Sigmoid colon (tissue), 6 donors: ENCODE measurements at regions not wholly inside any gene's neighbourhood (a gene's known extent, or its start where the extent isn't known, plus 50 kb on each side); places are given as distances from the start of the nearest gene placed in this dataset.

Experiments used
- DNase-seq: peaks from one replicate; pipeline ENCODE4 v3.0.0-alpha.2; 2019
- H3K27ac ChIP-seq, 4 donors: fragments of 200-600 bp; sonication (generic); one replicate each; pipeline ENCODE4 v1.5.1; 2016 to 2019; ENCODE audit warnings: mild to moderate bottlenecking in 1 of 4
- H3K27me3 ChIP-seq, 3 donors: fragments of 200-600 bp; sonication (generic); one replicate each; pipeline ENCODE4 v1.5.1; 2019; ENCODE audit warnings: mild to moderate bottlenecking in 1 of 3
- H3K36me3 ChIP-seq, 4 donors: fragments of 200-600 bp; sonication (generic); one replicate each; pipeline ENCODE4 v1.5.1; 2016 to 2019
- H3K4me1 ChIP-seq, 4 donors: fragments of 200-600 bp; sonication (generic); one replicate each; pipeline ENCODE4 v1.5.1; 2017 to 2019
- H3K4me3 ChIP-seq, 4 donors: fragments of 200-600 bp; sonication (generic); one replicate each; pipeline ENCODE4 v1.5.1; 2017 to 2019; ENCODE audit warnings: mild to moderate bottlenecking in 2 of 4, moderate library complexity in 1 of 4
- H3K9me3 ChIP-seq, 4 donors: fragments of 200-600 bp in 3 of 4; sonication (generic) in 3 of 4; one replicate each; pipeline versions ENCODE4 v1.5.1 to v1.6.1; 2013 to 2019
- CTCF ChIP-seq, 4 experiments: fragments of 450-650 bp in 3 of 4; fragments of 200-600 bp in 1 of 4; IDR thresholded peaks; one replicate each; pipeline ENCODE4 v1.5.1; 2016 to 2019; ENCODE audit warnings: antibody characterized with exemption in 4 of 4, mild to moderate bottlenecking in 3 of 4, moderate library complexity in 2 of 4
- EP300 ChIP-seq, 4 donors: sonication (generic); formaldehyde crosslinking; IDR thresholded peaks; one replicate each; pipeline ENCODE4 v1.6.1; 2017; ENCODE audit warnings: antibody characterized with exemption in 4 of 4
- POLR2A ChIP-seq, 2 donors: fragments of 450-650 bp; IDR thresholded peaks; one replicate each; pipeline ENCODE4 v1.6.1; 2016; ENCODE audit warnings: antibody characterized with exemption in 2 of 2, mild to moderate bottlenecking in 2 of 2, moderate library complexity in 2 of 2
- POLR2AphosphoS5 ChIP-seq, 4 donors: sonication (generic); formaldehyde crosslinking; IDR thresholded peaks; one replicate each; pipeline ENCODE4 v1.6.1; 2017; ENCODE audit warnings: antibody characterized with exemption in 4 of 4
- WGBS, 2 donors: extraction: QIAGEN DNeasy Blood & Tissue Kit; methylation state at CpG; one replicate each; pipeline ENCODE4 v1.1.7; 2013; 5-methylcytosine and 5-hydroxymethylcytosine counted together
- intact Hi-C: fragments of 100-400 bp; cut with DNase I; formaldehyde crosslinking; loops from one replicate; pipeline ENCODE4 v1.15.1; 2023
- donor health status: healthy with polysubstance abuse.
- donor health status: healthy.

- 83 to 85% methylated on average over 14 of the region's 14 CpGs for WGBS, 2 donors
Measured at GRCh38 chr10:130495891-130496636, 359.9 kb downstream of the GLRX3 start.

DNA sequence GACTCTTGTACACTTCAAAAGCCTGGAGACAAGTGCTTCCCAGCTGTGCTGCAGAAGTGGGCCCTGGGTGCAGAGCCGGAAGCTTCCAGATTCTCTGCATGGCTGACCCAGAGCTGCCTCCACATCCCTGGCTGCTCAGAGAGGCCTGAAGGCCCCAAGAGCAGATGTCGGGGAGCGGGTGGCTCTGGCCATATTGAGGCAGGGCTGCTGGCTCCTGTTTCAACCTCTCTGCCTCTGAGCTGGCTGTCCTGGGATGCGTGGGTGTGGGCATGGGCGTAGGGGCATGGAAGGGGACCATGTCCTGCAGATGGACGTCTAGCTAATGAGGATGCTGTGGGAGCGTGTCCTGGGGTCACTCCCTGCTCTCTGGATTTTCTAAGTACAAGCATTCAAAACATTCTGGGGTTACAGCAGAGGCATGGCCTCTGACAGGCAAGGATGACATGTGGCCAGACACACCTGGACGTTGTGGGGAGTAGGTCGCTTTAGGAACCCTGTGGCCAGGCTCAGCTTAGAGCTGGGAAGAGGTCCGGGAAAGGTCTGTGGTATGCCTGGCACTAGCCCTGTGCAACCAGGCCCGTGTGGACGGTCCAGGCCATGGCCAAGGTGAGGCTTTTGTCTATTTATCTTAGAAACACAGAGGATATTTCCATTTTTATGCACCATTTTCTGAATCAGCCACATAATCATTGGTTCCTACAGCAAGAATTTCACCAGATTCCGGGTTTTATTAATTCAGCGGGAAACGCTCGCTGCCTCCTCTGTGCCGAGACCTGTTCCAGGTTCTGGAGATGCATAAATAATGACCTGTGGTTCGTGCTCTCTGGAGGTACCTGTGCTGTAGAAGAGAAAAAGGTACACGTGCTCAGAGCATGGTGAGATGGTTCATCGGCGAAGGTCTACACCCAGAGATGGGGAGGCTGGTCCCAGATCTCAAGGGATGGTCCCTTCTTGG is 361.1 kb downstream of the GLRX3 start:
- 84 to 87% methylated on average over 21 of the region's 21 CpGs for WGBS, 2 donors

More at GRCh38 chr10:130495891-130496636, 359.9 kb downstream of the GLRX3 start:
- Histone ChIP-seq H3K36me3 (no peaks in the 10 kb centered on the region), H3K27ac (no peak overlapping the region), H3K4me1 (no peaks in the 10 kb centered on the region), H3K9me3 (no peaks in the 10 kb centered on the region), H3K27me3 (no peaks in the 10 kb centered on the region), H3K4me3 (no peak overlapping the region)
- DNase-seq = no peak
- TF ChIP-seq CTCF (IDR thresholded peaks at IDR 0.05) = no peak
- TF ChIP-seq POLR2A (IDR thresholded peaks at IDR 0.05) = no peak
- no peak for TF ChIP-seq POLR2AphosphoS5 (IDR thresholded peaks at IDR 0.05)
- TF ChIP-seq EP300 (IDR thresholded peaks at IDR 0.05) = no peak
- intact Hi-C loops = no loop called here

GRCh38 chr10:130498042-130498441 is 361.9 kb downstream of the GLRX3 start:
- 72 to 91% methylated on average over 7 of the region's 7 CpGs for WGBS, 2 donors
- Histone ChIP-seq H3K4me3 (no peak overlapping the region), H3K27ac (no peak overlapping the region), H3K4me1 (no peaks in the 10 kb centered on the region), H3K9me3 (no peaks in the 10 kb centered on the region), H3K36me3 (no peaks in the 10 kb centered on the region), H3K27me3 (no peaks in the 10 kb centered on the region)
- DNase-seq = peak; percentile 11
- TF ChIP-seq EP300 (IDR thresholded peaks at IDR 0.05) (no peak), POLR2AphosphoS5 (IDR thresholded peaks at IDR 0.05) (no peak), POLR2A (IDR thresholded peaks at IDR 0.05) (no peak), CTCF (IDR thresholded peaks at IDR 0.05) (no peak)
- intact Hi-C loops = no loop called here

More for the DNA sequence above, 361.1 kb downstream of the GLRX3 start:
- Histone ChIP-seq H3K4me1 (no peaks in the 10 kb centered on the region), H3K9me3 (no peaks in the 10 kb centered on the region), H3K4me3 (no peak overlapping the region), H3K27me3 (no peaks in the 10 kb centered on the region), H3K36me3 (no peaks in the 10 kb centered on the region), H3K27ac (no peak overlapping the region)
- DNase-seq = peak; percentile 33
- intact Hi-C loops = no loop called here
- TF ChIP-seq POLR2A (IDR thresholded peaks at IDR 0.05) (no peak), CTCF (IDR thresholded peaks at IDR 0.05) (no peak), POLR2AphosphoS5 (IDR thresholded peaks at IDR 0.05) (no peak), EP300 (IDR thresholded peaks at IDR 0.05) (no peak)

GRCh38 chr10:130498934-130499333 is 362.7 kb downstream of the GLRX3 start:
- DNase-seq = no peak
- 73 to 75% methylated on average over 8 of the region's 8 CpGs for WGBS, 2 donors

More at GRCh38 chr10:130498934-130499333, 362.7 kb downstream of the GLRX3 start:
- TF ChIP-seq POLR2A (IDR thresholded peaks at IDR 0.05) = no peak
- TF ChIP-seq CTCF (IDR thresholded peaks at IDR 0.05) = no peak
- TF ChIP-seq POLR2AphosphoS5 (IDR thresholded peaks at IDR 0.05) = no peak
- no peak for TF ChIP-seq EP300 (IDR thresholded peaks at IDR 0.05)
- Histone ChIP-seq H3K27me3 (no peaks in the 10 kb centered on the region), H3K9me3 (peaks cover 0 to 2% (median 0%) of the 10 kb centered on the region in 4 donors), H3K4me3 (no peak overlapping the region), H3K4me1 (no peaks in the 10 kb centered on the region), H3K27ac (no peak overlapping the region), H3K36me3 (no peaks in the 10 kb centered on the region)
- intact Hi-C loops = no loop called here
